Mesothelial cell of epicardium (in vitro differentiated cells): ENCODE measurements at regions not wholly inside any gene's neighbourhood (a gene's known extent, or its start where the extent isn't known, plus 50 kb on each side); places are given as distances from the start of the nearest gene placed in this dataset.

ENCODE experiments used
- DNase-seq, 2 experiments: peaks; one replicate each; pipeline ENCODE4 v3.0.0; 2021; ENCODE audit warnings: low spot score in 2 of 2; ENCODE audit not compliant: unreplicated experiment in 2 of 2
- H3K27ac Mint-ChIP-seq: 2 replicates; pipeline ENCODE4 v1.8.0; 2021; ENCODE audit warnings: mixed read lengths
- H3K27me3 Mint-ChIP-seq: 2 replicates; pipeline ENCODE4 v1.8.0; 2021; ENCODE audit warnings: low read depth, mixed read lengths
- H3K36me3 Mint-ChIP-seq: 2 replicates; pipeline ENCODE4 v1.8.0; 2021; ENCODE audit warnings: mixed read lengths
- H3K4me1 Mint-ChIP-seq: 2 replicates; pipeline ENCODE4 v1.8.0; 2021; ENCODE audit warnings: mixed read lengths
- H3K4me3 Mint-ChIP-seq: 2 replicates; pipeline ENCODE4 v1.8.0; 2021; ENCODE audit warnings: mild to moderate bottlenecking, moderate library complexity, mixed read lengths
- H3K9me3 Mint-ChIP-seq: 2 replicates; pipeline ENCODE4 v1.8.0; 2021; ENCODE audit warnings: mixed read lengths
- CTCF ChIP-seq: fragments of 200-600 bp; sonication (generic); IDR thresholded peaks from one replicate; pipeline ENCODE4 v1.5.0; 2021; ENCODE audit warnings: antibody characterized with exemption; ENCODE audit not compliant: unreplicated experiment

- no peak for TF ChIP-seq CTCF
- Mint-ChIP-seq H3K27ac (no peak overlapping the region), H3K27me3 (no peaks in the 10 kb centered on the region), H3K9me3 (peaks cover 3% of the 10 kb centered on the region), H3K4me1 (peaks cover 14% of the 10 kb centered on the region), H3K36me3 (no peaks in the 10 kb centered on the region), H3K4me3 (no peak overlapping the region)
- no peak for DNase-seq
Measured at GRCh38 chr11:103668859-103669258, 367.6 kb upstream of the DDI1 start.

- no peak for DNase-seq
- Mint-ChIP-seq H3K36me3 (no peaks in the 10 kb centered on the region), H3K27ac (no peak overlapping the region), H3K4me1 (peaks cover 10% of the 10 kb centered on the region), H3K27me3 (no peaks in the 10 kb centered on the region), H3K9me3 (peaks cover 7% of the 10 kb centered on the region), H3K4me3 (no peak overlapping the region)
- no peak for TF ChIP-seq CTCF
Measured at GRCh38 chr11:103671143-103671651, 365.2 kb upstream of the DDI1 start.

GRCh38 chr11:103673773-103674172 is 362.7 kb upstream of the DDI1 start:
- Mint-ChIP-seq H3K9me3 (peaks cover 7% of the 10 kb centered on the region), H3K27me3 (no peaks in the 10 kb centered on the region), H3K4me1 (no peaks in the 10 kb centered on the region), H3K27ac (no peak overlapping the region), H3K4me3 (no peak overlapping the region), H3K36me3 (no peaks in the 10 kb centered on the region)
- TF ChIP-seq CTCF, result no peak
- no peak for DNase-seq

- H3K27ac Mint-ChIP-seq, result no peak overlapping the region
- no peak overlapping the region for H3K4me3 Mint-ChIP-seq
- H3K36me3 Mint-ChIP-seq, result no peaks in the 10 kb centered on the region
- no peaks in the 10 kb centered on the region for H3K27me3 Mint-ChIP-seq
- H3K4me1 Mint-ChIP-seq, result peaks cover 4% of the 10 kb centered on the region
- H3K9me3 Mint-ChIP-seq, result peaks cover 4% of the 10 kb centered on the region
- no peak for TF ChIP-seq CTCF
- no peak for DNase-seq
Measured at GRCh38 chr11:103676413-103676812, 360.0 kb upstream of the DDI1 start.

GRCh38 chr11:103680826-103681225 is 355.6 kb upstream of the DDI1 start:
- peaks cover 5% of the 10 kb centered on the region for H3K36me3 Mint-ChIP-seq
- DNase-seq, result no peak
- H3K4me3 Mint-ChIP-seq, result no peak overlapping the region
- TF ChIP-seq CTCF, result no peak
- H3K9me3 Mint-ChIP-seq, result peaks cover 9% of the 10 kb centered on the region
- H3K4me1 Mint-ChIP-seq, result peaks cover 20% of the 10 kb centered on the region
- no peaks in the 10 kb centered on the region for H3K27me3 Mint-ChIP-seq
- no peak overlapping the region for H3K27ac Mint-ChIP-seq

GRCh38 chr11:103681855-103682254 is 354.6 kb upstream of the DDI1 start:
- peaks cover 19% of the 10 kb centered on the region for H3K9me3 Mint-ChIP-seq
- peaks cover 11% of the 10 kb centered on the region for H3K36me3 Mint-ChIP-seq
- no peak for TF ChIP-seq CTCF
- H3K27me3 Mint-ChIP-seq, result no peaks in the 10 kb centered on the region
- H3K4me1 Mint-ChIP-seq, result peaks cover 20% of the 10 kb centered on the region
- no peak overlapping the region for H3K4me3 Mint-ChIP-seq
- no peak for DNase-seq
- no peak overlapping the region for H3K27ac Mint-ChIP-seq
